H1 (cell line): ENCODE measurements at regions not wholly inside any gene's neighbourhood (a gene's known extent, or its start where the extent isn't known, plus 50 kb on each side); places are given as distances from the start of the nearest gene placed in this dataset.

Source experiments
- BCL11A ChIP-seq, 2 experiments: IDR thresholded peaks; one replicate each; pipeline ENCODE4 v1.6.1; 2011; ENCODE audit warnings: low read depth in 2 of 2, low read length in 2 of 2, mild to moderate bottlenecking in 2 of 2
- EGR1 ChIP-seq: IDR thresholded peaks from 2 replicates; pipeline ENCODE4 v1.6.1; 2011; ENCODE audit warnings: low read depth, low read length, borderline replicate concordance
- KDM1A ChIP-seq: fragments of 200-600, 300-600 bp; sonication (generic); IDR thresholded peaks from 2 replicates; pipeline ENCODE4 v1.7.1; 2016; ENCODE audit warnings: mild to moderate bottlenecking, low read length, borderline replicate concordance
- POLR2AphosphoS5 ChIP-seq: IDR thresholded peaks from 2 replicates; pipeline ENCODE4 v1.6.1; 2011; ENCODE audit warnings: low read depth, low read length
- SIN3A ChIP-seq, 2 experiments: IDR thresholded peaks in 1 of 2; conservative IDR thresholded peaks in 1 of 2; 2 replicates each; pipeline ENCODE4 v1.6.1; 2011 to 2012; ENCODE audit warnings: low read length in 2 of 2, improper control_type of control experiment in 1 of 2, low read depth in 1 of 2, mild to moderate bottlenecking in 1 of 2
- SIX5 ChIP-seq: IDR thresholded peaks from 2 replicates; pipeline ENCODE4 v1.6.1; 2011; ENCODE audit warnings: mild to moderate bottlenecking, low read depth, low read length
- SUZ12 ChIP-seq: fragments of 200-600 bp; sonication (generic); IDR thresholded peaks from 2 replicates; pipeline ENCODE4 v1.6.1; 2012; ENCODE audit warnings: mild to moderate bottlenecking, inconsistent platforms, low read length, moderate library complexity, mixed read lengths
- TEAD4 ChIP-seq: IDR thresholded peaks from 2 replicates; pipeline ENCODE4 v1.6.1; 2012; ENCODE audit warnings: low read depth, low read length, inconsistent platforms, mixed read lengths
- ZNF274 ChIP-seq: IDR thresholded peaks from 2 replicates; pipeline ENCODE4 v1.7.0; 2012; ENCODE audit warnings: low read length, borderline replicate concordance; ENCODE audit errors: extremely low read depth
- TF ChIP-seq, protein P1 (sequence below): fragments of 300-600 bp; sonication (generic); IDR thresholded peaks from 2 replicates; pipeline ENCODE4 v1.7.1; 2012; ENCODE audit warnings: low read length, moderate library complexity, mild to moderate bottlenecking, inconsistent platforms; ENCODE audit not compliant: insufficient replicate concordance

DNA sequence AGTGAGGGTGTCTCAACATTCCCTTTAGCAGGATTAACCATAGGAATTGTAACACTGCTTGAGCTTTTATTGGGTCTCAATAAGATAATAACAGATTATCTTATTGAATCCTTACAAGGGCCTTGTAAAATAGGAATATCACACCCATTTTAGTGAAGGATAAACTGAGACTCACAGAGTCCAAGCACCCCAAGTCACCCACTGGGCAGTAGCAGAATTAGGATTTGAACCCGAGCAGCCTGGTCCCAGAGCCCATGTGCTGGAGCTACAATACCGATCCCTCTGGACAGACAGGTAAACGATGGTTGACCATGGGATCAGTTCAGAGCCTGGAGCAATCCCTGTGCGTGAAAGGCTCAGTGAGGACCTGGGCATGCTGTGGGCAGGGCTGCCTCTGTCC is 56.3 kb upstream of the MRPS22 start (continued):
- TF ChIP-seq, protein P1, sequence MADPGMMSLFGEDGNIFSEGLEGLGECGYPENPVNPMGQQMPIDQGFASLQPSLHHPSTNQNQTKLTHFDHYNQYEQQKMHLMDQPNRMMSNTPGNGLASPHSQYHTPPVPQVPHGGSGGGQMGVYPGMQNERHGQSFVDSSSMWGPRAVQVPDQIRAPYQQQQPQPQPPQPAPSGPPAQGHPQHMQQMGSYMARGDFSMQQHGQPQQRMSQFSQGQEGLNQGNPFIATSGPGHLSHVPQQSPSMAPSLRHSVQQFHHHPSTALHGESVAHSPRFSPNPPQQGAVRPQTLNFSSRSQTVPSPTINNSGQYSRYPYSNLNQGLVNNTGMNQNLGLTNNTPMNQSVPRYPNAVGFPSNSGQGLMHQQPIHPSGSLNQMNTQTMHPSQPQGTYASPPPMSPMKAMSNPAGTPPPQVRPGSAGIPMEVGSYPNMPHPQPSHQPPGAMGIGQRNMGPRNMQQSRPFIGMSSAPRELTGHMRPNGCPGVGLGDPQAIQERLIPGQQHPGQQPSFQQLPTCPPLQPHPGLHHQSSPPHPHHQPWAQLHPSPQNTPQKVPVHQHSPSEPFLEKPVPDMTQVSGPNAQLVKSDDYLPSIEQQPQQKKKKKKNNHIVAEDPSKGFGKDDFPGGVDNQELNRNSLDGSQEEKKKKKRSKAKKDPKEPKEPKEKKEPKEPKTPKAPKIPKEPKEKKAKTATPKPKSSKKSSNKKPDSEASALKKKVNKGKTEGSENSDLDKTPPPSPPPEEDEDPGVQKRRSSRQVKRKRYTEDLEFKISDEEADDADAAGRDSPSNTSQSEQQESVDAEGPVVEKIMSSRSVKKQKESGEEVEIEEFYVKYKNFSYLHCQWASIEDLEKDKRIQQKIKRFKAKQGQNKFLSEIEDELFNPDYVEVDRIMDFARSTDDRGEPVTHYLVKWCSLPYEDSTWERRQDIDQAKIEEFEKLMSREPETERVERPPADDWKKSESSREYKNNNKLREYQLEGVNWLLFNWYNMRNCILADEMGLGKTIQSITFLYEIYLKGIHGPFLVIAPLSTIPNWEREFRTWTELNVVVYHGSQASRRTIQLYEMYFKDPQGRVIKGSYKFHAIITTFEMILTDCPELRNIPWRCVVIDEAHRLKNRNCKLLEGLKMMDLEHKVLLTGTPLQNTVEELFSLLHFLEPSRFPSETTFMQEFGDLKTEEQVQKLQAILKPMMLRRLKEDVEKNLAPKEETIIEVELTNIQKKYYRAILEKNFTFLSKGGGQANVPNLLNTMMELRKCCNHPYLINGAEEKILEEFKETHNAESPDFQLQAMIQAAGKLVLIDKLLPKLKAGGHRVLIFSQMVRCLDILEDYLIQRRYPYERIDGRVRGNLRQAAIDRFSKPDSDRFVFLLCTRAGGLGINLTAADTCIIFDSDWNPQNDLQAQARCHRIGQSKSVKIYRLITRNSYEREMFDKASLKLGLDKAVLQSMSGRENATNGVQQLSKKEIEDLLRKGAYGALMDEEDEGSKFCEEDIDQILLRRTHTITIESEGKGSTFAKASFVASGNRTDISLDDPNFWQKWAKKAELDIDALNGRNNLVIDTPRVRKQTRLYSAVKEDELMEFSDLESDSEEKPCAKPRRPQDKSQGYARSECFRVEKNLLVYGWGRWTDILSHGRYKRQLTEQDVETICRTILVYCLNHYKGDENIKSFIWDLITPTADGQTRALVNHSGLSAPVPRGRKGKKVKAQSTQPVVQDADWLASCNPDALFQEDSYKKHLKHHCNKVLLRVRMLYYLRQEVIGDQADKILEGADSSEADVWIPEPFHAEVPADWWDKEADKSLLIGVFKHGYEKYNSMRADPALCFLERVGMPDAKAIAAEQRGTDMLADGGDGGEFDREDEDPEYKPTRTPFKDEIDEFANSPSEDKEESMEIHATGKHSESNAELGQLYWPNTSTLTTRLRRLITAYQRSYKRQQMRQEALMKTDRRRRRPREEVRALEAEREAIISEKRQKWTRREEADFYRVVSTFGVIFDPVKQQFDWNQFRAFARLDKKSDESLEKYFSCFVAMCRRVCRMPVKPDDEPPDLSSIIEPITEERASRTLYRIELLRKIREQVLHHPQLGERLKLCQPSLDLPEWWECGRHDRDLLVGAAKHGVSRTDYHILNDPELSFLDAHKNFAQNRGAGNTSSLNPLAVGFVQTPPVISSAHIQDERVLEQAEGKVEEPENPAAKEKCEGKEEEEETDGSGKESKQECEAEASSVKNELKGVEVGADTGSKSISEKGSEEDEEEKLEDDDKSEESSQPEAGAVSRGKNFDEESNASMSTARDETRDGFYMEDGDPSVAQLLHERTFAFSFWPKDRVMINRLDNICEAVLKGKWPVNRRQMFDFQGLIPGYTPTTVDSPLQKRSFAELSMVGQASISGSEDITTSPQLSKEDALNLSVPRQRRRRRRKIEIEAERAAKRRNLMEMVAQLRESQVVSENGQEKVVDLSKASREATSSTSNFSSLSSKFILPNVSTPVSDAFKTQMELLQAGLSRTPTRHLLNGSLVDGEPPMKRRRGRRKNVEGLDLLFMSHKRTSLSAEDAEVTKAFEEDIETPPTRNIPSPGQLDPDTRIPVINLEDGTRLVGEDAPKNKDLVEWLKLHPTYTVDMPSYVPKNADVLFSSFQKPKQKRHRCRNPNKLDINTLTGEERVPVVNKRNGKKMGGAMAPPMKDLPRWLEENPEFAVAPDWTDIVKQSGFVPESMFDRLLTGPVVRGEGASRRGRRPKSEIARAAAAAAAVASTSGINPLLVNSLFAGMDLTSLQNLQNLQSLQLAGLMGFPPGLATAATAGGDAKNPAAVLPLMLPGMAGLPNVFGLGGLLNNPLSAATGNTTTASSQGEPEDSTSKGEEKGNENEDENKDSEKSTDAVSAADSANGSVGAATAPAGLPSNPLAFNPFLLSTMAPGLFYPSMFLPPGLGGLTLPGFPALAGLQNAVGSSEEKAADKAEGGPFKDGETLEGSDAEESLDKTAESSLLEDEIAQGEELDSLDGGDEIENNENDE: no peak
- TF ChIP-seq POLR2AphosphoS5 (no peak), TEAD4 (no peak), SUZ12 (no peak), SIN3A (conservative IDR thresholded peaks at IDR 0.05 in 1 of 2, IDR thresholded peaks at IDR 0.05 in 1 of 2; ENCODE audit: low read depth in 1 of 2, low read length in 2 of 2) (no peak), SIX5 (no peak), KDM1A (no peak), BCL11A (IDR thresholded peaks at IDR 0.05; ENCODE audit: low read depth in 2 of 2, low read length in 2 of 2) (no peak), EGR1 (no peak), ZNF274 (no peak)
